ENCODE measurements at regions not wholly inside any gene's neighbourhood (a gene's known extent, or its start where the extent isn't known, plus 50 kb on each side); places are given as distances from the start of the nearest gene placed in this dataset.
A peak's percentile ranks its signal among the peaks of the same experiment; 100 is the strongest.

- WGBS (ENCODE audit: low lambda C conversion rate), result 20% methylated on average over 5 of the region's 8 CpGs
- no peak overlapping the region for H2AFZ ChIP-seq (ENCODE audit: low read length)
- intact Hi-C loops (cut with micrococcal nuclease; ENCODE audit: unreplicated experiment) (no loop called here), in situ Hi-C loops (cut with HindIII; ENCODE audit: extremely low pct_ligation_motif_present, low pct_unique_long_range_greater_than_20kb) (no loop called here)
- no peak overlapping the region for H3K4me3 ChIP-seq (replicated peaks in 1 of 3; ENCODE audit: insufficient read depth in 1 of 3, low read depth in 2 of 3, low read length in 3 of 3)
- no peak for ATAC-seq
- DNase-seq (ENCODE audit: low spot score), result no peak
- H3K9me3 ChIP-seq (ENCODE audit: low read length), result no peaks in the 10 kb centered on the region
- no peak for TF ChIP-seq ZNF317 (CRISPR knock-in tag; IDR thresholded peaks at IDR 0.05)
- TF ChIP-seq, protein P1, sequence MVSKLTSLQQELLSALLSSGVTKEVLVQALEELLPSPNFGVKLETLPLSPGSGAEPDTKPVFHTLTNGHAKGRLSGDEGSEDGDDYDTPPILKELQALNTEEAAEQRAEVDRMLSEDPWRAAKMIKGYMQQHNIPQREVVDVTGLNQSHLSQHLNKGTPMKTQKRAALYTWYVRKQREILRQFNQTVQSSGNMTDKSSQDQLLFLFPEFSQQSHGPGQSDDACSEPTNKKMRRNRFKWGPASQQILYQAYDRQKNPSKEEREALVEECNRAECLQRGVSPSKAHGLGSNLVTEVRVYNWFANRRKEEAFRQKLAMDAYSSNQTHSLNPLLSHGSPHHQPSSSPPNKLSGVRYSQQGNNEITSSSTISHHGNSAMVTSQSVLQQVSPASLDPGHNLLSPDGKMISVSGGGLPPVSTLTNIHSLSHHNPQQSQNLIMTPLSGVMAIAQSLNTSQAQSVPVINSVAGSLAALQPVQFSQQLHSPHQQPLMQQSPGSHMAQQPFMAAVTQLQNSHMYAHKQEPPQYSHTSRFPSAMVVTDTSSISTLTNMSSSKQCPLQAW (CRISPR knock-in tag; IDR thresholded peaks at IDR 0.05), result no peak
- no TSS peak for BruUV-seq (replicated peaks)
- H3K27ac ChIP-seq (ENCODE audit: extremely low read length, insufficient read depth, low read length), result no peak overlapping the region
- H3K36me3 ChIP-seq (replicated peaks in 1 of 2; ENCODE audit: control insufficient read depth in 1 of 2, insufficient read depth in 2 of 2, low read length in 2 of 2), result no peaks in the 10 kb centered on the region
- no peak for FAIRE-seq
- ChIA-PET CTCF (ENCODE audit: low intra/inter-chr PET ratio, low total read pairs) (no interaction called here), POLR2A (no interaction called here)
- no peaks in the 10 kb centered on the region for H3K4me1 ChIP-seq (ENCODE audit: insufficient read depth, low read length)
- no peak overlapping the region for H3K4me2 ChIP-seq (ENCODE audit: low read depth, low read length)
- no peaks in the 10 kb centered on the region; a peak in 2 of 5 replicates for H3K27me3 ChIP-seq (ENCODE audit: control insufficient read depth in 1 of 2, insufficient read depth in 2 of 2, low read length in 2 of 2)
- no peaks in the 10 kb centered on the region for H4K20me1 ChIP-seq (ENCODE audit: insufficient read depth, low read length)
- no peak overlapping the region for H3K9ac ChIP-seq (ENCODE audit: insufficient read depth, low read depth, low read length)
- no peaks in the 10 kb centered on the region for H3K79me2 ChIP-seq (ENCODE audit: insufficient read depth, low read length)
Measured at GRCh38 chr14:97071177-97071576, 274.0 kb downstream of the VRK1 start.

DNA sequence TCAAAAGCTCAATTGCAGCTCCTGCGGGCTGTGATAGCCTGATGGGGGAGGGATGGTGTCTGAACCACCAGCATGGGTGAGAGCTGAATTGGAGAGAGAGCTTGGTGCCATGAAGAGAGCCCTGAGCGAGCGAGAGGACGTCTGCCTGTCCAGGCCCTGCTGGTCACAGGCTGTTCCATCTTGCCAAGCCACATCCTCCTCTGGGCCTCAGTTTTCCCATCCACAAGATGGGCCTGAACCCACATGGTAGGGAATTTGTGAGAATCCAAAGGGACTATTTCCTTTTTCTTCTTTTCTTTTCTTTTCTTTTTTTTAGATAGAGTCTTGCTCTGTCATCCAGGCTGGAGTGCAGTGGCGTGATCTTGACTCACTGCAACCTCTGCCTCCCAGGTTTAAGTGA is 276.4 kb downstream of the VRK1 start:
- H3K9me3 ChIP-seq (ENCODE audit: low read length), result no peaks in the 10 kb centered on the region
- no peaks in the 10 kb centered on the region for H3K36me3 ChIP-seq (replicated peaks in 1 of 2; ENCODE audit: control insufficient read depth in 1 of 2, insufficient read depth in 2 of 2, low read length in 2 of 2)
- ATAC-seq (no peak), FAIRE-seq (no peak), DNase-seq (ENCODE audit: low spot score) (no peak)
- no peaks in the 10 kb centered on the region for H3K79me2 ChIP-seq (ENCODE audit: insufficient read depth, low read length)
- no peaks in the 10 kb centered on the region for H4K20me1 ChIP-seq (ENCODE audit: insufficient read depth, low read length)
- TF ChIP-seq ZNF629 (CRISPR knock-in tag; conservative IDR thresholded peaks at IDR 0.05) (peak; percentile 70; the same call in 1 of the 2 replicates), ZNF605 (CRISPR knock-in tag; IDR thresholded peaks at IDR 0.05) (no peak)
- no peak overlapping the region for H3K27ac ChIP-seq (ENCODE audit: extremely low read length, insufficient read depth, low read length)
- H3K27me3 ChIP-seq (ENCODE audit: control insufficient read depth in 1 of 2, insufficient read depth in 2 of 2, low read length in 2 of 2), result no peaks in the 10 kb centered on the region; a peak in 1 of 5 replicates
- in situ Hi-C loops (cut with HindIII; ENCODE audit: extremely low pct_ligation_motif_present, low pct_unique_long_range_greater_than_20kb) (no loop called here), intact Hi-C loops (cut with micrococcal nuclease; ENCODE audit: unreplicated experiment) (no loop called here)
- H3K4me1 ChIP-seq (ENCODE audit: insufficient read depth, low read length), result no peaks in the 10 kb centered on the region
- CTCF ChIA-PET (ENCODE audit: low intra/inter-chr PET ratio, low total read pairs), result no interaction called here
- WGBS (ENCODE audit: low lambda C conversion rate), result 8% methylated on average over 2 of the region's 5 CpGs
- BruUV-seq (replicated peaks), result no TSS peak
- no peak overlapping the region for H3K4me3 ChIP-seq (replicated peaks in 1 of 3; ENCODE audit: insufficient read depth in 1 of 3, low read depth in 2 of 3, low read length in 3 of 3)
- no peak overlapping the region for H3K9ac ChIP-seq (ENCODE audit: insufficient read depth, low read depth, low read length)
- no peak overlapping the region for H2AFZ ChIP-seq (ENCODE audit: low read length)
- POLR2A ChIA-PET, result no interaction called here
- H3K4me2 ChIP-seq (ENCODE audit: low read depth, low read length), result no peak overlapping the region

Measured in HepG2 (cell line).